Lower leg skin (tissue), 4 donors: ENCODE measurements at regions not wholly inside any gene's neighbourhood (a gene's known extent, or its start where the extent isn't known, plus 50 kb on each side); places are given as distances from the start of the nearest gene placed in this dataset.
"Not testable (repeated sequence)": the region's sequence is repeated elsewhere in the genome, so short reads cannot be mapped to it uniquely, and the experiment has no call there.

Experiments used
- DNase-seq, 2 donors: peaks; one replicate each; pipeline ENCODE4 v3.0.0-alpha.2; 2019; ENCODE audit warnings: low spot score in 2 of 2
- H3K4me3 ChIP-seq: fragments of 200-600 bp; sonication (generic); 2 replicates; pipeline ENCODE4 v1.5.1; 2017; ENCODE audit warnings: mild to moderate bottlenecking, low read depth; ENCODE audit not compliant: poor library complexity, severe bottlenecking
- POLR2A ChIP-seq, 2 donors: fragments of 450-650 bp; IDR thresholded peaks; one replicate each; pipeline ENCODE4 v1.6.1; 2016 to 2017; ENCODE audit warnings: antibody characterized with exemption in 2 of 2, mild to moderate bottlenecking in 1 of 2, moderate library complexity in 1 of 2
- WGBS, 2 donors: methylation state at CpG; one replicate each; pipeline ENCODE4 v1.1.5; 2018; 5-methylcytosine and 5-hydroxymethylcytosine counted together
- intact Hi-C: fragments of 100-400 bp; cut with DNase I; formaldehyde crosslinking; loops from one replicate; pipeline ENCODE4 v1.15.0; 2023; ENCODE audit warnings: low total_unique reads
- TF ChIP-seq, protein P1 (sequence below), 3 donors: fragments of 450-650 bp; IDR thresholded peaks; one replicate each; pipeline ENCODE4 v1.5.1; 2016; ENCODE audit warnings: antibody characterized with exemption in 3 of 3, mild to moderate bottlenecking in 3 of 3, moderate library complexity in 2 of 3

DNA sequence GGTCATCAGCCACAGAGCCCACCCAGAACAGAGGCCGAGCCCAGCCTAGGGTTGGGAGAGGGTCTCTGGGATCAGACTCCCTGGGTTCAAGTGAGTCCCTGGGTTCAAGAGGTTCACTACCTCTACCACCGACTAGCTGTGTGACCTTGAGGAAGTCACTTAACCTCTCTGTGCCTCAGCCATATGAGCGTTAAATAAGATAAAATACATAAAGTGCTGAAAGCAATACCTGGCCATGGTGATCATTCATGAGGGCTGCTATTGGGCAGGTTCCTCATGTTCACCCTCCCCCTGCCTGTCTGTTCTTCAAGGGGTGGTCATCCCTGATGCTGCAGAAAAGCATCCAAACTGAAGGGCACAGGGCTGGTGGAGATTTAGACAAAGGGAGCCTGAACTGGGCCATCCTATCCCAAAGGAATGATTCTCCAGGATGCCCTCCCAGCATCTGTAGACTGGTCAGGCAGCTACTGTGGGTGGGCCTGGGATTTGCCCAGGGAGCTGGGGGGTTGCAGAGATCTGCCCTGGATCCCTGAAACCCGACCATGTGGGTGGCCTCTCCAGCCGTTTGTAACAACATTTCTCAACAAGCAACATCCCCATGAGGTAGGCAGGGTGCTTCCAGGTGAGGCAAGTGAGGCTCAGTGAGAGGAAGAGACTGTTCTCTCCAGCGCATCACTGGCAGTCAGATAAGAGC lies 196.6 kb downstream of the MATN1 start:
- WGBS, 2 donors = 59 to 60% methylated on average over 6 of the region's 6 CpGs
- intact Hi-C loops = no loop called here
- DNase-seq = peak in 1 of 2 donors; percentile 56
- TF ChIP-seq POLR2A (IDR thresholded peaks at IDR 0.05) = no peak
- TF ChIP-seq, protein P1, sequence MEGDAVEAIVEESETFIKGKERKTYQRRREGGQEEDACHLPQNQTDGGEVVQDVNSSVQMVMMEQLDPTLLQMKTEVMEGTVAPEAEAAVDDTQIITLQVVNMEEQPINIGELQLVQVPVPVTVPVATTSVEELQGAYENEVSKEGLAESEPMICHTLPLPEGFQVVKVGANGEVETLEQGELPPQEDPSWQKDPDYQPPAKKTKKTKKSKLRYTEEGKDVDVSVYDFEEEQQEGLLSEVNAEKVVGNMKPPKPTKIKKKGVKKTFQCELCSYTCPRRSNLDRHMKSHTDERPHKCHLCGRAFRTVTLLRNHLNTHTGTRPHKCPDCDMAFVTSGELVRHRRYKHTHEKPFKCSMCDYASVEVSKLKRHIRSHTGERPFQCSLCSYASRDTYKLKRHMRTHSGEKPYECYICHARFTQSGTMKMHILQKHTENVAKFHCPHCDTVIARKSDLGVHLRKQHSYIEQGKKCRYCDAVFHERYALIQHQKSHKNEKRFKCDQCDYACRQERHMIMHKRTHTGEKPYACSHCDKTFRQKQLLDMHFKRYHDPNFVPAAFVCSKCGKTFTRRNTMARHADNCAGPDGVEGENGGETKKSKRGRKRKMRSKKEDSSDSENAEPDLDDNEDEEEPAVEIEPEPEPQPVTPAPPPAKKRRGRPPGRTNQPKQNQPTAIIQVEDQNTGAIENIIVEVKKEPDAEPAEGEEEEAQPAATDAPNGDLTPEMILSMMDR (IDR thresholded peaks at IDR 0.05) = no peak
- no peak overlapping the region for H3K4me3 ChIP-seq

DNA sequence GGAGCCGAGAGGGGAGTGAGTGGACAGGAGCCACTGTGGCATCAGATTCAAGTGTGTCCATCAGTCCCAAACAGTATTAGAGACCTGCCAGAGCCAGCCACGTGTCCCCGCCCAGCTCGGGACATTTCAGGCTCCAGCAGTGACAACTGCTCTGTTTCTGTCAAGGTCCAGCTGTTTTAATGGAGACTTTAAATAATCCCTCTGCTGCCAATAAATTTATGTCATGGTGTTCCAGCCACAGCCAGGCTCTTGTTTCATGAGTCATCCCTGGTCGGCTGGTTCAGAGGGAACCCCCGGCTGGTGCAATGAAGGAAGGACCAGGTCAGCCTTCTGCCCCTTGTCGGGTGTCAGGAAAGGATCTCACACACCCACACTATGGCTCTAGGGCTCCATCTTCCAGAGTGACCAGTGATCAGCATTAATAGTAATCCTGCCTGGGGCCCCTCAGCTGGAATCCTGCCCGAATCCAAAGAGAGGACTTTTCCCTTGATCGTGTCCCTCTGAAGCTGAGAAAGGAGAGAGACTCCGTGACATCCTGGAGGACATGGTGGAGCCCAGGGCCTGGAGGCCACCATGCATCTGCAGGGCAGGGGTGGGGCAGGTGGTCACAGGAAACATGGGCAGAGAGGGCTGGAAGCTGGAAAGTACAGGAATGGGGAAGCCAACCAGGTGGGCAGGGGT lies 197.3 kb downstream of the MATN1 start:
- 43 to 47% methylated on average over 10 of the region's 10 CpGs for WGBS, 2 donors

DNA sequence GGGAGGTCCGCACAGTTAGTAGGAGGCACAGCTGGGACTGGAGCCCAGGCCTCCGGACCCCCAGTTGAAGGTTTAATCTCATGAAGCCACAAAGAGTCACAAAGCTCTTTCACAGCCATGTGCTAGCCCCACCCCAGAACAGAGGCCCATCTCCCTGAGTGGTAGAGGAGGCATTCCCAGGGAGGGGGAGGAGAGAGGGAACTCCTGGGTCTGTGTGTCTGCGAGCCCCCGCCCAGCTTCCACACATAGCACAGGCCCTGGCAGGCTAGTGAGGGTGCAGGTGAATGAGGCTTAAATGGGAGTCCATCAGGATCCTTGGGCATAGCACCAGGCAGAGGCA lies 197.8 kb downstream of the MATN1 start:
- TF ChIP-seq POLR2A (IDR thresholded peaks at IDR 0.05) = no peak
- TF ChIP-seq, protein P1 (IDR thresholded peaks at IDR 0.05) = no peak
- 78 to 81% methylated on average over 2 to 4 of the region's 4 CpGs for WGBS, 2 donors
- no peak for DNase-seq
- intact Hi-C loops = no loop called here
- no peak overlapping the region for H3K4me3 ChIP-seq

More for the DNA sequence above, 197.3 kb downstream of the MATN1 start:
- intact Hi-C loops = no loop called here
- DNase-seq = peak in 1 of 2 donors; percentile 90
- no peak for TF ChIP-seq POLR2A (IDR thresholded peaks at IDR 0.05)
- TF ChIP-seq, protein P1 (IDR thresholded peaks at IDR 0.05) = no peak
- H3K4me3 ChIP-seq = no peak overlapping the region

DNA sequence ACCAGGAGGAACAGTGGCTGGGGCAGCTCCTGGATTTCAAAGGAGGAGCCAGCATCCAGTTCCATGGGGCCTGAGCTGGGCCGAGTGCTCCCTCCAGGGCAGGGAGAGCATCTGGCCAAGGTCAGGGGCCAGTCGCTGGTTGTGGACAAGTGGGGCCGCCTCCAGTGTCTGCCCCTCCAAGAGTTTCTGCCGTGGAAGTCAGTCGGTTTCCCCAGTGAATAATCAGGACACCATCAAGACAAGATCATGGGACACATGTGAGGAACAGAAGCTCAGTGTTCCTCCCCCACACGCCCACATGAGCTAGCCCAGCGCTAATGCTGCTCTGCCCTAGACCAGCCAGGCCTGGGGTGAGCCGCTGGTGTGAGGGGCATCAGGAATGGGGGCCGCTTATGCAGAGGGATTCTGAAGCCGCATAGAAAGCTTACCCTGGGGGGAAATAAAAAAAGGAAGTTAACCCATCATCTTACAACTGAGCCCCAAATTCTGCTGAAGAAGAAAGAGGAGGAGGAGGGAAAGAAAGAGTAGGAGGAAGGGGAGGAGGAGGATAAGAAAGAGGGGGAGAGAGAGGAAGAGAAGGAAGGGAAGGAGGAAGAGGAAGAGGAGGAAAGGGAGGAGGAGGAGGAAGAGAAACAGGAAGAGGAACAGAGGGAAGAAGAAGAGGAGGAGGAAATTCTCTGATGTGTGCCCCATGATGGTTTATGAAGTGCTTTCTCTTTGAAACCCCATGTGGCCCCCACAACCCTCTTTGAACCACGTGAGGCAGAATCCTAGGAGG lies 198.4 kb downstream of the MATN1 start:
- intact Hi-C loops = no loop called here
- TF ChIP-seq POLR2A (IDR thresholded peaks at IDR 0.05) = no peak
- TF ChIP-seq, protein P1 (IDR thresholded peaks at IDR 0.05) = no peak
- WGBS, 2 donors = 55 to 66% methylated on average over 10 to 11 of the region's 11 CpGs
- no peak overlapping the region for H3K4me3 ChIP-seq
- DNase-seq = peak in 1 of 2 donors; percentile 84

DNA sequence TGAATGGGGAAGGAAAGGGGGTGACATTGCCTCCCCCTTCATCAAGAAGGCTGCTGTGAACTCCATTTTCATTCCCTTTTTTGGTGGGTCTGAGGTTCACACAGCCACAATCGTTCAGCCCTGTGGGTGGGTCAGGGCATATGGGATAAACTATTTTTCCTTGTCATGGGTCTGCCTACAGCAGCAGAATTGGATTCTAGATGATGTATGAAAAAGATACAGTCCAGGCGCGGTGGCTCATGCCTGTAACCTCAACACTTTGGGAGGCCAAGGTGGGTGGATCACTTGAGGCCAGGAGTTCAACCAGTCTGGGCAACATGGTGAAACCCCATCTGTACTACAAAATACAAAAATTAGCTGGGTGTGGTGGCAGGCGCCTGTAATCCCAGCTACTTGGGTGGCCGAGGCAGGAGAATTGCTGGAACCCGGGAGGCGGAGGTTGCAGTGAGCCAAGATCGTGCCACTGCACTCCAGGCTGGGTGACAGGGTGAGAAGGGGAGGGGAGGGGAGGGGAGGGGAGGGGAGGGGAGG lies 199.3 kb downstream of the MATN1 start:
- 42 to 46% methylated on average over 8 of the region's 8 CpGs for WGBS, 2 donors
- intact Hi-C loops, H3K4me3 ChIP-seq: not testable (repeated sequence)
- peak in 1 of 2 donors; percentile 81 for DNase-seq
